GM21381 (cell line): ENCODE measurements at regions not wholly inside any gene's neighbourhood (a gene's known extent, or its start where the extent isn't known, plus 50 kb on each side); places are given as distances from the start of the nearest gene placed in this dataset.
"Not testable (repeated sequence)": the region's sequence is repeated elsewhere in the genome, so short reads cannot be mapped to it uniquely, and the experiment has no call there.

Experiments
- ATAC-seq: cut with Tn5 transposase; IDR thresholded peaks from one replicate; pipeline ENCODE4 v1.9.1; 2021; ENCODE audit warnings: mild to moderate bottlenecking, moderate library complexity; ENCODE audit not compliant: unreplicated experiment

DNA sequence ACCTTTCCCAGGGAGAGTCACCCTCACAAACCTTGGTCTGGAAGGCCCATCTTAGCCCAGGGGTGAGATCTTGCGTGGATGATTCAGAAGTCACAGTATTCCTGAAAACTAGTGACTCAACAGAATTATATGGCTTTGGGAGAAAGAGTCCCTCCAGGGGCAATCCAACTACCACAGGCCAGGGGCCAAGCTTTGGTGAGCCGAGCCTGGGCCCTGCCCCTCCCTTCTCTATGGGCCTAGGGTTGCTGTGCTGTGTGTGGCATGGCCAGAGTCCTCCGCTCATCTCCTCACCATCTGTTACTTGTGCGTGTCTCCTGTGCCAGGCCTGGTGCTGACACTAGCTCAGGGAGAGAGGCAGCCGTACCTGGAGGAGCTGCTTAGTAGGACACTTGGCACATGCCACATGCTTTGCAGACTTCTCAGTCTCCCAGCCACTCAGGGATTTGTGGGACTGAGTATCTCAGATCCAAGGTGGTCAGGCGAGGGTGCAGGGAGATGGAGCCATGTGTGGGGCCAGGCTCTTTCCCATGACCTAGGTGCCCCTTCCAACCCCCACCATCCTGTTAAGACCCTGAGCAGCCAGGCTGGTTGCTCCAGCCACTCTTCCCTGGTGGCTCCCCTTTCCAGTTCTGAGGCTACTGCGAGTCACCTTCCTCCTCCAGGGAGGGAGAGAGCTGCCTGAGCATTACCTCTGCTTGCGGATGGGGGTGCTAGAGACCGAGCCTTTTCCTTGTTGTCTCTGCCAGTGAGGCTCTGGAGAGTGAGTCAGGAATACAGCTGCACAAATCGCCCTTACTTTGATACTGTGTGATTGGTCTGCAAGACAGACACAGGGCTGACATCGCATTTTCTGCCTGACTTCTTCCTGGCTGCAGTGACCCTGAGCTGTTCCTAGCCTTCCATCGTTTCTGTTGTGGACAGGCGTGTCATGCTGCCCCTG lies 94.1 kb downstream of the SLC25A47 start:
- ATAC-seq, result no peak

DNA sequence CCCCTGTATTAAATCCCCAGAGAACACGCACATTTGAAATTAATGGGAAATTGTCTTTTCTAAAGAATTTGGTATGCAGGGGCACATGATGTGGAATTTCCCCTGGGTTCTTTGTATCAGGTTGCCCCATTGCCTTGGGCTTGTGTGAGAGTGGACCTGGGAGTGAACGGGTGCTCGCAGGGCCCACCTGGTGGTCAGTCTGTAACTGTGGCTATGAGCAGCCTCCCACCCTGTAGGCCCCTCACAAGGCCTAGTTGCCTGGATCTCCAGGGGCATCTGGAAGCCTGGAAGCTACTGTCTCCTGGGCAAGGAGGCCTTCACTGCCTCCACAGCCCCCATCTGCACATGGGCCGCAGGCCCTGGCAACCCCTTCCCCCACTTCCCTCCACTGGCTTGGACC lies 96.7 kb downstream of the SLC25A47 start:
- ATAC-seq, result no peak

DNA sequence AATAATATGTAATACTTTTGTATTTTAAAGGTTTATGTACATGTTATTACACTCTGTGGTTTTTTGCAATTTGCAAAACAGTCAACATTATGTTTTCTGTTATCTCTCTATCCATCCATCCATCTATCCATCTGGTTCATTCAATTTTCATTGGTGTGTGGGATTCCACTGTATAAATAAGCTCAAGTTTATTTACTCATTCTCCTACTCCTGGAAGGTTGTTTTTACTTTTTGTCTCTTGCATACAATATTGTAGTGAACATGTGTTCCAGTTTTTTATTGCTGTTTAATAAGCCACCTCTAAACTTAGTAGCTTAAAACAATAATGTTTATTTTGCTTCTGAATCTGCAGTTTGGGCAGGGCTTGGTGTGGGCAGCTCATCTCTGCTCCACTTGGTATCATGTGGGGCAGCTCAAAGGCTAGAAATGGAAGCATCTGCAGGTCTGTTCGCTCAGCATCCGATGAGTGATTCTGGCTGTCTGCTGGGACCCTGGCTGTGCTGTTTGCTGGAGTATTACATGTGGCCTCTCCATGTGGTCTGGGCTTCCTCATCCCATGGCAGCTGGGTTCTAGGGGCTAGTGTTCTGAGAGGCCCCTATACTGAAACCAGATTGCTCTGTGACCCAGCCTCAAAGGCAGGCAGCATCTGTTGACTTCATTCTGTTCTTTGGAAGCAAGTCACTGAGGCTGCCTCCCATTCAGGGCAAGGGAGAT lies 98.8 kb downstream of the SLC25A47 start:
- ATAC-seq, result no peak

DNA sequence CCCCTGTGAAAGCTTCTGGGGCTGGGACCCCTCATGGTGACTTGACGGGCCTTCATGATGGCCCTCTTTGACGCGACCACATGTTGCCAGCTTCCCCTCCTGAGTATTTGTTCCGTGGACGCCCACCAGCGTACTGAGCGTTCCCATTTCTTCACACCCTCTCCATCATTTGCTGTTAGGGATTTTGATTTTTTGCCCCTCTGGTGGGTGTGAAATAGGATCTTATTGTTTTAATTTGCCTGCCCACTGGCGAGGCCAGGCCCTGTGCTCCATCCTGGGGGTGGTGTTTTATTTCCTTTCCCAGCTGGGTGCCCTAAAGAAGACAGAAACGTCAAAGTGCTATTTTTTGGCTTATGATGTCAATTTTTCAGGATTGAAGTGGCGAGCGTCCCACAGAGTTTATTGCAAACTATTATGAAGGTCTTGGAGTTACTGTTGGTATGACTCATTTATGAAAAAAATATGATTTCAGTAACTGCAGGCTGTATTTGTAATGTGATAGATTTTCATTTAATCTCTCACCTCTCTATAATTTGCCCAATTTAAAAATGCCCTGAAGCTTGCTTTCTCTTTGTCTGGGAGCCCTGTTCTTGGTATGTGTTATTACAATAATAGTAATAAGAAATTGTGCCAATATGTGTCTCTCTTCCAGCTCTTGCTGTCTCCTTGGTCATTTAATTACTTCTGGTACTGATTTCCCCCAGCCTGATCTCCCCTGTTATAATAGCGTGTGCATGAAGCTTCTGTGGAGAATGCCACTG lies 99.6 kb downstream of the SLC25A47 start:
- no peak for ATAC-seq

DNA sequence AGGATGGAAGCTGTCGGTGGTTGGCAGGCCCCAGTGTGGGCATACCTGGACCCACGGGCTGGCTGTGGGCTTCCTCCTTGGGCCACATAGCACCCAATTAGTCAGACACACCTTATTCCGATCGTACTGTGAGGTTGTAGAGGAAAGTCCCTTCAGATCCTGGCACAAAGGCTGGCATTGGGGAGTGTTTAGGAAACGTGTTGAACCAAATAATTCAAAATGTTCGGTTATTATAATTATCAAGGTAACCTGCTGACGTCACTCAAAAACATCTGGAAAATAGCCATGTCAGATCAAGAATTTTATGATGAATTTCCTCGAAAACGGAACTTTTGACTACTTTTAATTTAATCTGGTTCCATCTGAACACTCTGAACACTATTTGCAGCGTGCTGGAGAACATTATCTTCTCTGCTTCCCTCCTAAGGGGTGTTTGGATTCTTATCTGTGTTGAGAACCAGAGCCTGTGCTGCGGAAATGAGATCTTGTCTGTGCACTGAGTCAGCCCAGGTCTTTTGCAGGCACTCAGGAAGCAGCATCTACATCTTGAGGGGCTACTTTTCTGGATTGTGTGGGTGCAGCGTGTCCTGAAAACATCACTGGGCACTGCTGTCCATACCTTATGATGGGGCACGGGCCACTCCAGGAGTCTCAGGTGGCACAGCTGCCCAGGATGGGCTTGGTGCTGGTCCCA lies 100.3 kb downstream of the SLC25A47 start:
- ATAC-seq, result no peak

DNA sequence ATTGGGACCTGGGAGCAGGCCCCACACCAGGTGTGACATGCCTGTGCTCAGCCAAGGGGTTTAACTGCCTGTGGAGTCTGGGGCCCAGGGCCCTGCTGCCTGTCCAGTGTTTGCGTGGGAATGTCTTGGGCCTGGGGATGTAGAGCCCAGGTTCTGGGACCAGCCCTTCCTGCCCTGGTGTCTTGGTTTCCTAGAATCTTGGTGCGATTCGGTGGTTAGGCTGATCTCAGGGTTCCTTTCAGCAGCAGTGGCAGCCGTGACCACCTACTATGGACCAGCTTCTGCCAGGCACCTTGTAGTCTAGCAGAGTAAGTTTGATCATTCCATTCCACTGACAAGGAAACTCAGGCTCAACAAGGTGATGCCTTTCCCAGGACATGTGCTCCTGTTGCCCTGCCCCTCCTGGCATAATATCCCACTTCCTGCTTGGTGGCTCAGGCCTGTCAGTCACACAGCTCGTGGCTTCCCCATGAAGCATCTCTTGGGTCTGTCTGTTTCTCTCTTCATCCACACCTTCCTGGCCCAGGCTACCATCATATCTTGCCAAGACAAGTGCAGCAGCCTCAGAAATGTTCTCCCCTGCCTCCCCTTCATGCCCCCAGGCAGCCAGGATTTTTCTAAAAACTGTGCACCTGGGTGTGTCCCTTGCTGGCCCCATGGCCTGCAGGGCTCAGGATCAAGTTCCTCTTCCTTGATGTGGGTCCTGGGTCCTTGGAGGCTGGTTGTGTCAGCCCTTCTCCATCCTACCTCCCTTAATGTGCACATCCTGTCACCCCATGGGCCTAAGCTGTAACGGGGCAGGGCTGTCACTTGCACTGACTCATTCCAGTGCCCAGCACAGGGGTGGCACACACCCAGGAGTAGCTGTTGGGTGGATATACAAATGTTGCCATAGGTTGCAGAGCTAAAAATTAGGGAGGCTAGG lies 101.6 kb downstream of the SLC25A47 start:
- no peak for ATAC-seq

DNA sequence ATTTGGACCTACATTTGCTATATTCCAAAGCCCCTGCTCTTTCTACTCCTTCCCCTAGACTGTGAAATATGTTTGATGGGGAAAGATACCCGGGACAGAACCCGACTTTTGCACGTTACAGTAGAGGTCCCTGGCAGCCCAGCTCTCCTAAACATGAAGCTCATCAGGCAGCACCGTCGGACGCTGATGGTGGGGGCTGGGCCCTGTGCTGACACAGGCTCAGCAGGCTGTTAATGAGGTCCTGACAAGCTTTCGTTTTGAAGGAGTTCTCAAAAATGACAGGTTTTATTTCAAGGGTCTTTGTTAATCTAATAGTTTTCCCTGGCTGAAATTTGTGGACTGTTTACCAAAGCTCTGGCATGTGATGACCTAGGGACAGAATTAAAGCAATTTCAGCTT lies 102.3 kb downstream of the SLC25A47 start:
- ATAC-seq, result no peak

DNA sequence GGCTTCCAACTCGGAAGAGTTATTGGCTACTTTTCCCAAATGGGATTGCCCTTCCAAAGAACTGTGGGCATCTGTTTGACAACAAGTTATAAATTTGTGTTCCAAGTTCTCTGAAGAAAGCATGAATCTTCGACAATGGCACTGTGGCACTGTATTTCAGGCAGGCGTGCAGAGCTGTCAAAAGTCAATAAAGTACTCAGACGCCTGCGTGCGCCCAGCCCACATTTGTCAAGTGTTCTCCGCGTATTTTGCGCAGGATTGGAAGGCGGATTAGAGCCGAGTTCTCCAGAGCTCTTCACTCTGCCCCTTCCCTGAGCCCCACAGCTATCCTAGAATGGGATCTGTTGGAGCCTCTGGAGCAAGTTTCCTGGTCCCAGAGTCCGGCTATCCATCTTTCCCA lies 103.2 kb downstream of the SLC25A47 start:
- ATAC-seq, result no peak

DNA sequence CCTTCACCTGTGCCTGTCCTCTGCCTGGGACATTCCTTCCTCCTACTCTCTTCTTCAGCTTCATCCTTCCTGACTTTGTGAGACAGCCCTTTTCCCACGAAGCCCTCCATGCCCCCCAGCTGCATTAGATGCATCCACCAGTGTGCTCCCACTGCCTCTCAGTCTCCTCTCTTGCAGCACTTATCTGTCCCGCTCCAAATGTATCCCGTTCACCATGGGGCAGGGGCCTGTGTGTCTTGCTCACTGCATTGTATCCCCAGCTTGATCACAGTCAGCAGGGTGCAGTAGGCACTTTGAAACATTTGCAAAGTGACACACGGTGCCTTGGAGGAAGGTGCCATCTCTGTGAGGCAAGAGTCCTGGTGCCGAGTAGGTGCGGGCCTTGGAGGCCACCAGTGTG lies 104.0 kb downstream of the SLC25A47 start:
- ATAC-seq, result no peak

DNA sequence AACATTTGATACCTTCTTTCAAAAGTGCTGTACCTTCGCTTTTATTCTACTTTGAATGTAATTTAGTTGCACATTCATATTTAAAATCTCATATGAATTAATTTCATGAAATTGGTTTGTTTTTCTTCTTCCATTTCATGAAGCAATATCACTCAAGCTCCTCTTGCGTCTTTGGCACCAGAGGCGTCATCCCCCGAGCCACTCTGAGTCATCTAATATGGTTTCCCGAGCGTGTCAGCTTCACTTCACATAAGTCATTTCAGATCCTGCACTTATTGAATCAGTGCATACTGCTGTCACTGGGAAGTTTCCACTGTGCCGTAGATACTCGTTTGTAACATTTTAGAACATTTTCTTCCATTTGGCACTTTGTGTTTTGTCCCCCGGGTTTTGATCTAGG lies 105.6 kb downstream of the SLC25A47 start:
- no peak for ATAC-seq

DNA sequence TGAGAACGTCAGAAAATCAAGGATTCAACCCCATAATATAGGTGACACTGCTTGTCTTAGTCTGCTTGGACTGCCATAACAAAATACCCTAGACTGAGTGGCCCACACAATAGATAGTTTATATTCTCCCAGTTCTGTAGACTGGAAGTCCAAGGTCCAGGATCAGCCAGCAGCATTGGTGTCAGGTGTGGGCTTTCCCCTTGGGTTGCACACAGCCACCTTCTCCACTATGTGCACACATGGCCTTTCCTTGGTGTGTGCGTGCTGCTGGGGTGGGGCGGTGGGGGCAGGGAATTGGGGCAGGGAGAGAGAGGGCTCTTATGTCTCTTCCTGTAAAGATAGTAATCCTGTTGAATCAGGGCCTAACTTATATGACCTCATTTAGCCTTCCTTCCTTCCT lies 106.4 kb downstream of the SLC25A47 start:
- ATAC-seq, result no peak

DNA sequence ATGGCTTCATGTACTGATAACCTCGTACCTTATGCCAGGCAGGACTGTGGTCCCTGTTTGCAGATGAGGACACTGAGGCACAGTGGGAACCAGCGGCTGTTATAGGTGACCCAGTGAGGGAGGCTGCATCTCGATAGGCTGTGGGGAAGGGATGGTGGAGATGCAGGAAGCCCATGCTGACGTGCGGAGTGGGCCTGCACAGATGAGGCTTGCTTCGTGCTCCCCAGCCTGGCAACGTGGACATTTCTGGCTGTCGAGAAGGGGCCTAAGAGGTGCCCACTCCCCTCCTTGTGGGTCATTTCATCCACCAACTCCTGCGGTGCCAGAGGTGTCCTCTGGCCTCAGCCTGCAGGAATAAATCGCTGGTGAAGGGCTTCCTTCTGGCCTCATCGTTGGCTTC lies 107.4 kb downstream of the SLC25A47 start:
- no peak for ATAC-seq

DNA sequence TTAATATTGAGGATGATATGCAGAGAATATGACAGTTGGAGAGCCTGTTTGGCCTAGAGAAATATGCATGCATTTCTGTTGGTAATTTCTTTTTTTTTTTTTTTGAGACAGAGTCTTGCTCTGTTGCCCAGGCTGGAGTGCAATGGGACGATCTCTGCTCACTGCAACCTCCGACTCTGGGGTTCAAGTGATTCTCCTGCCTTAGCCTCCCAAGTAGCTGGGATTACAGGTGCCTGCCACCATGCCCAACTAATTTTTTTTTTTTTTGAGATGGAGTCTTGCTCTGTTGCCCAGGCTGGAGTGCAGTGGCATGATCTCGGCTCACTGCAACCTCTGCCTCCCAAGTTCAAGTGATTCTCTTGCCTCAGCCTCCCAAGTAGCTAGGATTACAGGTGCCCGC lies 108.3 kb downstream of the SLC25A47 start:
- not testable (repeated sequence) for ATAC-seq

DNA sequence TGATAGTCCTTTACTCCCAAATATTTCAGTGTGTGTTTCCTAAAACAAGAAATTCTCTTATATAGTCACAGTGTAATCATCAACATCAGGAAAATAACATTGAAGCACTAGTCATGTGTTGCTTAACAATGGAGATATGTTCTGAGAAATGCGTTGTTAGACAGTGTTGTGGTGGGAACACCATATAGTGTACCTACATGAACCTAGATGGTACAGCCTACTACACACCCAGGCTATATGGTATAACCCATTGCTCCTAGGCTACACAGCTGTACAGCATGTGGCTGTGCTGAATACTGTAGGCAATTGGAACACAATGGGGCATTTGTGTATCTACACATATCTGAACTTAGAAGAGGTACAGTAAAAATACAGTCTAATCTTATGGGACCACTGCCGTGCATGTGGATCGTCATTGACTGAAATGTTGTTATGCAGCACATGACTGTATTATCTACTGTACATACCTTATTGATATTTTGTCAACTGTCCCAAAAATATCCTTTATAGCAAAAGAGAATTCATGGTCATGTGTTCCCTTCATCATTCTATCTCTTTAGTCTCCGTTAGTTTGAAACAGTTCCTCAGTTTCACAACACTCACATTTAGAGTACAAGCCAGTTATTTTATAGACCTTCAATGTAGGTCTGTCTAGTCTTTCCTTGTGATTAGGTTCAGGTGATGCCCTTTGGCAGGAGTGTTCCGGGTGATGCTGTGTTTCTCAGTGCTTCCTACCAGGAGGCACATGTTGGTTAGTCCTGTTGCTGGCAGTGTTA lies 109.7 kb downstream of the SLC25A47 start:
- no peak for ATAC-seq

DNA sequence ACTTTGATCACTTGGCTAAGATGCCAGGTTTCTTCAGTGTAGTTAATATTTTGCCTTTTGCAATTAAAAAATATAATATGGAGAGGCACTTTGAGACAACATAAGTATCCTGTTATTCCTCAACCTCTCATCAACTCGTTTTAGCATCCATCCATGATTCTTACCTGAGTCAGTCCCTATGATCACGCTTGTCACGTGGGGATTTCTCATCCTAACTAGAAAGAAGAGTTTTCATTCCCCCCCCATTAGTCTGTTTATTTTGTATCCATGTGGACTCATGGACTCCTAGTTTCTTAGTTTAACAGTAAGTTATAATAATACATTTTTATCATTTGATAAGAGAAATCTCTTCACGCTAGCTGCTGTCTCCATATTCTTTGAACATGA lies 110.3 kb downstream of the SLC25A47 start:
- no peak for ATAC-seq

DNA sequence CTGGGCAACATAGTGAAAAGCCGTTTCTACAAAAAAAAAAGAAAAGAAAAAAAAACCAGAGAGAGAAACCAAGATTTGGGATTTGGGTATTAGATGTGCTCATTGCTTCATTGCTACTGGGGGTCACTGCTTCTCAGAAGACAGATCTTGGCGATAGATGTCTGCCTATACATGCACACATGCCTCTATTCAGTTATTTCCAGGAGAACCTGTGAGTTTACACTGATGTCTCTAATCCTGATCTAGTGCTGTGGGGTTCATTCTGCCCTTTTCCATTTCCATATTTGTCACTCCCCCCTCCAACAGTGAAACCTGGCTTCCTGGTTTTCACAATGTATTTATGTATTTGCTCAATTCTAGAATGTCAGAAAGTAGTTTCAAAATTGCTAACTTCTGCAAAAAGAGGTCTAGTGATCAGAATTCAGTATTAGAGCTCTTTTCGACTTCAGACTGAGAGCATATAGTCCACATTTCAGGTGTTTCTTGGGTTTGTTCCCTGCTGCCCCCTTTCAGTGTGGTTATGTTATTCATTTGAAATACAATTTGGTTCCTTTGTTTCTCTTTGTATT lies 111.0 kb downstream of the SLC25A47 start:
- ATAC-seq, result no peak

DNA sequence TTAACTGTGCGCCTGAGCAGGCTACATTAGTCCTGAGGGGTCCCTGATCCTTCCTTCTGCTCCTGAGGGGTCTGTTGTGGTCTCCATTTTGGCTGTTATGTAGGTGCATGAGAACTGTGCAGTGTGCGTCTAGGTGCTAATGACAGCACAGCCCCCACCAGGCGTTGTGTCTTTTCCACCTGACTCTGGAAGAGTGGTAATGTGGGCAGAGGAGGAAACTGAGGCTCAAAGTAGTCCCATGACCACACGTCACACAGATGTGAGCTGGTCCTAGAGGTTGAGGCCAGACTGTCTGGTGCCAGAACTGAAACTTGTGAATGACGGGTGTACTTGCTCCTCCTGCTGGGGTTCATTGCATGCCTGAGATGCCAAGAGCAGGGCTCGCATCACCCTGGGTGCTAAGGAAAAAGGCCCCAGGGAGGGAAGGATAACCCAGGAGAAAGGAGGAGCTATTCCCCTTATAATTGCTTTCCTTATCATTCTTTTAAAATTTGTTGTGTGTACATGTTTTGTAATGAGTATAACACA lies 111.8 kb downstream of the SLC25A47 start:
- no peak for ATAC-seq

DNA sequence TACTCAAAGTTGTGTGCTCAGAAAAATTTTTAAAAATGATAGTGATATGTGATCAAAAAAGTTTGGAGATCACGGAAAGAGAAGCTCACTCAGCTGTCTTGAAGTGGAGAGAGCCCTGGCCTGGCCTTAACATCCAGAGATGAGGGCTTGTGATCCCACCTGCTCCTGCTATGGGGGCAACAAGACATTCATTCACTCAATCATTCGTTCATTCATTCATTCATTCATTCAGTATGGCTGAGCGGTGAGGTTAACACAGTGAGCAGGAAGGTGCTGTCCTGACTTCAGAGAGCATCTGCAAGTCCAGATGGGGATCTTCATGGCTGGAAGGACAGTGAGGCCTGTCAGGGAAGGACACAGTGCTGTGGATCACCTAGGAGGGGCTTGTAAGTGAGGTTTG lies 112.3 kb downstream of the SLC25A47 start:
- no peak for ATAC-seq
